T-cell (primary cell): ENCODE measurements at regions not wholly inside any gene's neighbourhood (a gene's known extent, or its start where the extent isn't known, plus 50 kb on each side); places are given as distances from the start of the nearest gene placed in this dataset.
"Not testable (repeated sequence)": the region's sequence is repeated elsewhere in the genome, so short reads cannot be mapped to it uniquely, and the experiment has no call there.

Experiments used
- ATAC-seq, 4 experiments: fragments of 200-7000 bp in 3 of 4; fragments of 150-1000 bp in 1 of 4; cut with Tn5 transposase; replicated peaks in 1 of 4; 1 replicate in 3 of 4; 2 replicates in 1 of 4; pipeline ENCODE4 v1.10.0; 2021; ENCODE audit warnings: moderate library complexity in 3 of 4, mild to moderate bottlenecking in 2 of 4, moderate number of reproducible peaks in 1 of 4
- CTCF ChIA-PET, 2 donors: fragments of 300-600 bp; sonication (Branson Sonifier 250); formaldehyde crosslinking; loops; one replicate each; lab custom pipeline; 2022; ENCODE audit warnings: antibody characterized with exemption in 2 of 2; lab: Charles Lee
- POLR2A ChIA-PET, 2 donors: fragments of 300-600 bp; sonication (Branson Sonifier 250); formaldehyde crosslinking; loops; one replicate each; lab custom pipeline; 2022; ENCODE audit warnings: antibody characterized with exemption in 2 of 2; lab: Charles Lee
- DNase-seq, 35 experiments: peaks; one replicate each; pipeline versions ENCODE4 v3.0.0 to v3.0.0-alpha.2; 2013 to 2023
- H3K27ac ChIP-seq: one replicate; pipeline ENCODE4 v1.5.1; 2013; ENCODE audit warnings: low read length
- H3K27me3 ChIP-seq, 2 experiments: replicated peaks in 1 of 2; 1 replicate in 1 of 2; 2 replicates in 1 of 2; pipeline versions ENCODE4 v1.6.1 to v1.7.0; 2013; ENCODE audit warnings: low read length in 1 of 2, mixed read lengths in 1 of 2; ENCODE audit not compliant: control insufficient read depth in 2 of 2, insufficient read depth in 2 of 2; ENCODE audit errors: extremely low read depth in 1 of 2
- H3K36me3 ChIP-seq, 2 donors: 1 replicate in 1 of 2; 2 replicates in 1 of 2; pipeline versions ENCODE4 v1.6.1 to v1.7.0; 2013; ENCODE audit warnings: low read length in 1 of 2; ENCODE audit not compliant: control insufficient read depth in 2 of 2, insufficient read depth in 1 of 2; ENCODE audit errors: extremely low read depth in 1 of 2
- H3K4me1 ChIP-seq, 2 experiments: 1 replicate in 1 of 2; 2 replicates in 1 of 2; pipeline versions ENCODE4 v1.6.1 to v1.7.0; 2013; ENCODE audit warnings: low read length in 2 of 2, mixed read lengths in 1 of 2; ENCODE audit not compliant: insufficient read depth in 2 of 2, control insufficient read depth in 1 of 2; ENCODE audit errors: extremely low read depth in 1 of 2
- H3K4me3 ChIP-seq, 2 donors: 1 replicate in 1 of 2; 2 replicates in 1 of 2; pipeline versions ENCODE4 v1.5.1 to v1.7.0; 2013; ENCODE audit warnings: mild to moderate bottlenecking in 2 of 2, low read length in 1 of 2, moderate library complexity in 1 of 2; ENCODE audit not compliant: control insufficient read depth in 1 of 2; ENCODE audit errors: extremely low read depth in 1 of 2
- H3K9me3 ChIP-seq: 2 replicates; pipeline ENCODE4 v1.7.0; 2013
- H3K27ac Mint-ChIP-seq, 2 donors: one replicate each; pipeline ENCODE4 v1.8.0; 2020 to 2021; ENCODE audit warnings: mild to moderate bottlenecking in 2 of 2, mixed read lengths in 2 of 2
- H3K27me3 Mint-ChIP-seq, 2 donors: one replicate each; pipeline ENCODE4 v1.8.0; 2021 to 2022; ENCODE audit warnings: mixed read lengths in 2 of 2
- H3K36me3 Mint-ChIP-seq: one replicate; pipeline ENCODE4 v1.8.0; 2021; ENCODE audit warnings: mixed read lengths
- H3K4me1 Mint-ChIP-seq, 3 donors: one replicate each; pipeline ENCODE4 v1.8.0; 2020 to 2022; ENCODE audit warnings: mixed read lengths in 3 of 3, mild to moderate bottlenecking in 1 of 3
- H3K4me3 Mint-ChIP-seq, 3 donors: one replicate each; pipeline ENCODE4 v1.8.0; 2020 to 2022; ENCODE audit warnings: mild to moderate bottlenecking in 3 of 3, mixed read lengths in 3 of 3, moderate library complexity in 3 of 3
- H3K9me3 Mint-ChIP-seq, 3 donors: one replicate each; pipeline ENCODE4 v1.8.0; 2020 to 2022; ENCODE audit warnings: mixed read lengths in 3 of 3
- WGBS: methylation state at CpG from one replicate; pipeline ENCODE4 v1.1.5; 2013; ENCODE audit warnings: missing lambda C conversion rate; ENCODE audit not compliant: insufficient coverage; 5-methylcytosine and 5-hydroxymethylcytosine counted together

GRCh38 chr15:47131450-47131849 is 585.9 kb upstream of the SEMA6D start:
- H3K27me3 Mint-ChIP-seq, H3K4me3 Mint-ChIP-seq, POLR2A ChIA-PET, H3K27me3 ChIP-seq, H3K4me1 ChIP-seq, H3K27ac ChIP-seq, ATAC-seq, H3K27ac Mint-ChIP-seq, CTCF ChIA-PET, H3K4me3 ChIP-seq, H3K36me3 Mint-ChIP-seq, H3K36me3 ChIP-seq, DNase-seq, H3K9me3 ChIP-seq, H3K4me1 Mint-ChIP-seq: not testable (repeated sequence)
- WGBS: no CpG with 5 or more reads among the region's 7 CpGs
- H3K9me3 Mint-ChIP-seq: peaks cover 5 to 24% (median 15%) of the 10 kb centered on the region in 3 donors

DNA sequence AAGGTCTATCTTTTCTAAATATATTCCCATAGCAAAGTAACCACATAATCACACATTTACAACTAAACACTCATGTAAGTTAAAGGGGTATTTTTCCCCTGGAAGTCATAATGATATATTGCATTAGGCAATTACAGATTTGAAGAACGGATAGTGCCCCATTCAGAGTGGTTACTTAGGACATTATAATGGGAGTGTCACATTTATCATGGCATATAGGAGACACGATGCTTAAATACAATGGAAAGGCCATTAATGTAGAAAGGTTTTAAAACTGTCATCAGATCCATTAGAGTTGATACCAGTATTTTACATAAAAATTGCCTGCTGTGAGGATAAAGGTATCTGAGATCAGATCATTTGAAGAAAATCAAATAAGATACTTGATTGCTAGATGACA is 582.0 kb upstream of the SEMA6D start:
- no peak for DNase-seq
- no peak overlapping the region for H3K27ac Mint-ChIP-seq
- no peaks in the 10 kb centered on the region for H3K4me1 Mint-ChIP-seq
- H3K36me3 ChIP-seq: no peaks in the 10 kb centered on the region
- H3K27ac ChIP-seq: no peak overlapping the region
- no peaks in the 10 kb centered on the region for H3K27me3 ChIP-seq
- no peaks in the 10 kb centered on the region for H3K27me3 Mint-ChIP-seq
- H3K4me1 ChIP-seq: no peaks in the 10 kb centered on the region
- peaks cover 3 to 8% (median 4%) of the 10 kb centered on the region in 3 donors for H3K9me3 Mint-ChIP-seq
- ChIA-PET CTCF (no interaction called here), POLR2A (no interaction called here)
- no CpG with 5 or more reads among the region's 2 CpGs for WGBS
- H3K9me3 ChIP-seq: no peaks in the 10 kb centered on the region
- H3K36me3 Mint-ChIP-seq: no peaks in the 10 kb centered on the region
- ATAC-seq: no peak
- H3K4me3 ChIP-seq: no peak overlapping the region
- H3K4me3 Mint-ChIP-seq: no peak overlapping the region

- POLR2A ChIA-PET: no interaction called here
- no CpG with 5 or more reads among the region's 2 CpGs for WGBS
Observed at GRCh38 chr15:47136236-47136635, 581.1 kb upstream of the SEMA6D start.

DNA sequence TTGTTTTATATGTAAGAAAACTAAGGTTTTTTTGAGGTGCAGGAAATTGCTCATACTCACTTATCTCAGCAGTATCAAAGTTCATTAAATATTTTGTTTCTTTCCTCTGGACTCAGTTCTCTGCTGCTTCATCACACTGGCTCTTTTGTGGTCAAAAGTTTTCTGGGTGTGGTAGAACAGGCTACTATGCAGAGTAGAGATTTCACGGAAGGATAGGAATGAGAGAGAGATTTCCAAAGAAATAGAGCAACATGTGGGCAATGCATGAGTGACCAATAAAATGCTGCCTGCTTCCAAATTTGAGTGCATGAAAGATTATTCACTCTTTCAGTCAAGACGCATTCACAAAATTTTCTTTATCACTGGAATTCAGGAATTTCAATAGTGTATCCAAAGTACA is 577.3 kb upstream of the SEMA6D start:
- H3K27ac ChIP-seq: no peak overlapping the region
- ChIA-PET POLR2A (no interaction called here), CTCF (no interaction called here)
- no peaks in the 10 kb centered on the region for H3K27me3 ChIP-seq
- Mint-ChIP-seq H3K4me1 (no peaks in the 10 kb centered on the region), H3K9me3 (peaks cover 10 to 29% (median 12%) of the 10 kb centered on the region in 3 donors), H3K36me3 (no peaks in the 10 kb centered on the region), H3K27ac (no peak overlapping the region), H3K27me3 (no peaks in the 10 kb centered on the region), H3K4me3 (no peak overlapping the region)
- DNase-seq (no peak), ATAC-seq (no peak)
- no peaks in the 10 kb centered on the region for H3K9me3 ChIP-seq
- WGBS: no CpG with 5 or more reads among the region's 2 CpGs
- H3K4me1 ChIP-seq: no peaks in the 10 kb centered on the region
- H3K4me3 ChIP-seq: no peak overlapping the region
- no peaks in the 10 kb centered on the region for H3K36me3 ChIP-seq

More at GRCh38 chr15:47136236-47136635, 581.1 kb upstream of the SEMA6D start:
- H3K36me3 Mint-ChIP-seq: no peaks in the 10 kb centered on the region
- H3K27ac Mint-ChIP-seq: no peak overlapping the region
- no peak overlapping the region for H3K4me3 Mint-ChIP-seq
- Histone ChIP-seq H3K27ac (no peak overlapping the region), H3K36me3 (no peaks in the 10 kb centered on the region), H3K4me3 (no peak overlapping the region), H3K4me1 (no peaks in the 10 kb centered on the region), H3K27me3 (no peaks in the 10 kb centered on the region), H3K9me3 (no peaks in the 10 kb centered on the region)
- ATAC-seq (no peak), DNase-seq (no peak)
- peaks cover 0 to 4% (median under 1%) of the 10 kb centered on the region in 3 donors for H3K9me3 Mint-ChIP-seq
- H3K27me3 Mint-ChIP-seq: no peaks in the 10 kb centered on the region
- CTCF ChIA-PET: no interaction called here
- no peaks in the 10 kb centered on the region for H3K4me1 Mint-ChIP-seq

GRCh38 chr15:47157827-47158226 is 559.5 kb upstream of the SEMA6D start:
- H3K36me3 ChIP-seq: no peaks in the 10 kb centered on the region
- DNase-seq (no peak), ATAC-seq (no peak)
- no CpG with 5 or more reads among the region's 4 CpGs for WGBS
- POLR2A ChIA-PET: no interaction called here
- Mint-ChIP-seq H3K9me3 (peaks cover 3 to 14% (median 4%) of the 10 kb centered on the region in 3 donors), H3K27me3 (no peaks in the 10 kb centered on the region), H3K4me3 (no peak overlapping the region), H3K4me1 (no peaks in the 10 kb centered on the region), H3K27ac (no peak overlapping the region), H3K36me3 (no peaks in the 10 kb centered on the region)
- no peaks in the 10 kb centered on the region for H3K9me3 ChIP-seq
- no peaks in the 10 kb centered on the region for H3K4me1 ChIP-seq
- CTCF ChIA-PET: no interaction called here
- no peaks in the 10 kb centered on the region for H3K27me3 ChIP-seq
- H3K4me3 ChIP-seq: no peak overlapping the region
- H3K27ac ChIP-seq: no peak overlapping the region

DNA sequence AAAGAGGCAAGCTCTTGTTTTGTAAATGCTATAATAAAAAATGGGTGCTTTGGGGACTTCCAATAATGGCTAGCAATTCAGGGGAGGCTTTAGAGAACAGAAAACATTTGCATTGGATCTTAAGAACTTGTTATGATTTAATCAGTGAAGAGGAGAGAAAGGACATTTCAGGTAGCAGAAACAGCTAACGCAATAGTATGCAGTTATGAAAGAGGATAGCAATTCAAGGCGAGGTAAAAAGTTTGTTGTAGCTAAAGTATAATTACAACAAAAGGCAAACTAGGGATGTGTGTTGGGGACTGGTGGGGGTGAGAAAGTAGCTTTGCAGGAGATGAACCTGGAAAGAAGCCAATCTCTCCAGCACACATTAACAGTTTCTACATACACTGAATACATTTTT is 558.7 kb upstream of the SEMA6D start:
- H3K27ac ChIP-seq: no peak overlapping the region
- no peaks in the 10 kb centered on the region for H3K27me3 Mint-ChIP-seq

DNA sequence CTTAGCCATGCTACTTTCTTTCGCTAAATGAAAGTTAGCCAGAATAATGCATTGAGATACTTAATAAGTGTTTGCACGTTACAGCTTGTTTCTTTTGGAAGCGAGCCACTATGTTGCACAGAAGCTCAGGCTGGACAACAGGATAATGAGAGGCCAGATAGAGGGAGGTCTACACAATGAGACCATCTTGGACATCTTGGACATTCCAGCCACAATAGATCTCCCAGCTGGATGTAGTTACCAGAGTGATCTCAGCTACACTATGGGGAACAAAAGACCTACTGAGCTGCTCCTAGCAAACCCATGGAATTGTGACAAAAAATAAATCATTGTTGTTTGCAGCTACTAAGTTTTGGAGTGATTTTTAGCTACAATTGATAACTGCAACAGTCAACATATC is 540.1 kb upstream of the SEMA6D start:
- Histone ChIP-seq H3K9me3 (no peaks in the 10 kb centered on the region), H3K27ac (no peak overlapping the region), H3K4me1 (no peaks in the 10 kb centered on the region), H3K27me3 (no peaks in the 10 kb centered on the region), H3K36me3 (no peaks in the 10 kb centered on the region), H3K4me3 (no peak overlapping the region)
- 100% methylated on average over 2 of the region's 3 CpGs for WGBS
- ATAC-seq: no peak
- no peak overlapping the region for H3K27ac Mint-ChIP-seq
- DNase-seq: no peak
- CTCF ChIA-PET: no interaction called here
- peaks cover 8 to 12% (median 10%) of the 10 kb centered on the region in 3 donors for H3K9me3 Mint-ChIP-seq
- H3K4me1 Mint-ChIP-seq: no peaks in the 10 kb centered on the region
- no peak overlapping the region for H3K4me3 Mint-ChIP-seq
- H3K36me3 Mint-ChIP-seq: no peaks in the 10 kb centered on the region
- peaks cover 0 to 7% of the 10 kb centered on the region in 2 donors for H3K27me3 Mint-ChIP-seq
- POLR2A ChIA-PET: no interaction called here

More for the DNA sequence above, 558.7 kb upstream of the SEMA6D start:
- DNase-seq: no peak
- Mint-ChIP-seq H3K9me3 (peaks cover 3 to 13% (median 4%) of the 10 kb centered on the region in 3 donors), H3K27ac (no peak overlapping the region), H3K36me3 (no peaks in the 10 kb centered on the region), H3K4me1 (no peaks in the 10 kb centered on the region), H3K4me3 (no peak overlapping the region)
- Histone ChIP-seq H3K36me3 (no peaks in the 10 kb centered on the region), H3K4me1 (no peaks in the 10 kb centered on the region), H3K9me3 (no peaks in the 10 kb centered on the region), H3K4me3 (no peak overlapping the region), H3K27me3 (no peaks in the 10 kb centered on the region)
- no peak for ATAC-seq
- no CpG with 5 or more reads among the region's 2 CpGs for WGBS
- ChIA-PET CTCF (no interaction called here), POLR2A (no interaction called here)
